NCI-H128 (cell line): ENCODE measurements at regions not wholly inside any gene's neighbourhood (a gene's known extent, or its start where the extent isn't known, plus 50 kb on each side); places are given as distances from the start of the nearest gene placed in this dataset.

Experiments
- DNase-seq: peaks from one replicate; lab custom pipeline; 2025; ENCODE audit not compliant: unreplicated experiment; lab: John Stamatoyannopoulos, UW

GRCh38 chr18:41703744-41704530 is 251.1 kb upstream of the PIK3C3 start:
- DNase-seq: no peak

- no peak for DNase-seq
Observed at GRCh38 chr18:41700416-41700815, 254.6 kb upstream of the PIK3C3 start.

- no peak for DNase-seq
Observed at GRCh38 chr18:41695441-41695840, 259.6 kb upstream of the PIK3C3 start.

GRCh38 chr18:41693008-41693407 is 262.0 kb upstream of the PIK3C3 start:
- no peak for DNase-seq

GRCh38 chr18:41690332-41691127 is 264.5 kb upstream of the PIK3C3 start:
- no peak for DNase-seq

- no peak for DNase-seq
Observed at GRCh38 chr18:41687138-41687537, 267.9 kb upstream of the PIK3C3 start.

GRCh38 chr18:41681138-41681880 is 273.7 kb upstream of the PIK3C3 start:
- no peak for DNase-seq

GRCh38 chr18:41674506-41674905 is 280.5 kb upstream of the PIK3C3 start:
- DNase-seq: no peak

GRCh38 chr18:41666231-41666630 is 288.8 kb upstream of the PIK3C3 start:
- DNase-seq: no peak

GRCh38 chr18:41665210-41665609 is 289.8 kb upstream of the PIK3C3 start:
- no peak for DNase-seq

GRCh38 chr18:41660654-41661053 is 294.4 kb upstream of the PIK3C3 start:
- DNase-seq: no peak

GRCh38 chr18:41659438-41660130 is 295.4 kb upstream of the PIK3C3 start:
- no peak for DNase-seq

- DNase-seq: no peak
Observed at GRCh38 chr18:41657189-41657588, 297.8 kb upstream of the PIK3C3 start.

- DNase-seq: no peak
Observed at GRCh38 chr18:41655074-41655473, 300.0 kb upstream of the PIK3C3 start.

GRCh38 chr18:41647914-41648313 is 307.1 kb upstream of the PIK3C3 start:
- DNase-seq: no peak

GRCh38 chr18:41646915-41647620 is 308.0 kb upstream of the PIK3C3 start:
- DNase-seq: no peak

GRCh38 chr18:41645589-41646360 is 309.3 kb upstream of the PIK3C3 start:
- DNase-seq: no peak

- no peak for DNase-seq
Observed at GRCh38 chr18:41644466-41644865, 310.6 kb upstream of the PIK3C3 start.

GRCh38 chr18:41643427-41643826 is 311.6 kb upstream of the PIK3C3 start:
- no peak for DNase-seq

GRCh38 chr18:41642756-41643155 is 312.3 kb upstream of the PIK3C3 start:
- no peak for DNase-seq
